ENCODE measurements at regions not wholly inside any gene's neighbourhood (a gene's known extent, or its start where the extent isn't known, plus 50 kb on each side); places are given as distances from the start of the nearest gene placed in this dataset.

DNA sequence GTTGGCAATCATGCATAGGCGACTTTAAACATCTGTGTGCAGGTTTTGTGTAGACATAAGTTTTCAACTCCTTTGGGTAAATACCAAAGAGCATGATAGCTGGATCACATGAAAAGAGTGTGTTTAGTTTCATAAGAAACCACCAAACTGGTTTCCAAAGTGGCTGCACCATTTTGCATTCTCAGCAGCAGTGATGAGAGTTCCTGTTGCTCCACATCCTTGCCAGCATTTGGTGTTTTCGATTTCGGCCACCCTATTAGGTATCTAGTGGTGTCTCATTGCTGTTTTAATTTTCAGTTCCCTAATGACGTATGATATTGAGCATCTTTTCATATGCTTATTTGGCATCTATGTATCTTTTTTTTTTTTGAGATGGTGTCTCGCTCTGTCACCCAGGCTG, 62.8 kb upstream of the CCND1 start:
- no peak for ATAC-seq
- TF ChIP-seq PPARA (CRISPR knock-in tag; IDR thresholded peaks at IDR 0.05; ENCODE audit: borderline replicate concordance) (no peak), ISL1 (CRISPR knock-in tag; IDR thresholded peaks at IDR 0.05) (no peak), ZFP30 (CRISPR knock-in tag; IDR thresholded peaks at IDR 0.05) (no peak), ARNTL (CRISPR knock-in tag; IDR thresholded peaks at IDR 0.05; ENCODE audit: borderline replicate concordance, low read depth) (no peak), ESRRG (CRISPR knock-in tag; IDR thresholded peaks at IDR 0.05) (no peak), OSR1 (CRISPR knock-in tag; IDR thresholded peaks at IDR 0.05) (no peak), GLIS3 (CRISPR knock-in tag; IDR thresholded peaks at IDR 0.05) (no peak), SNAI2 (CRISPR knock-in tag; IDR thresholded peaks at IDR 0.05) (no peak), CSDC2 (CRISPR knock-in tag; IDR thresholded peaks at IDR 0.05) (no peak), BACH2 (CRISPR knock-in tag; IDR thresholded peaks at IDR 0.05; ENCODE audit: borderline replicate concordance) (no peak), TOX (CRISPR knock-in tag; IDR thresholded peaks at IDR 0.05; ENCODE audit: borderline replicate concordance) (no peak), ZNF565 (CRISPR knock-in tag; conservative IDR thresholded peaks at IDR 0.05; ENCODE audit: low read depth) (no peak), ZNF8 (CRISPR knock-in tag; IDR thresholded peaks at IDR 0.05) (no peak), TCF4 (CRISPR knock-in tag; IDR thresholded peaks at IDR 0.05; ENCODE audit: borderline replicate concordance) (no peak), ZNF70 (CRISPR knock-in tag; IDR thresholded peaks at IDR 0.05) (no peak), ZC3H10 (CRISPR knock-in tag; IDR thresholded peaks at IDR 0.05) (no peak)
- TF ChIP-seq, protein P1, sequence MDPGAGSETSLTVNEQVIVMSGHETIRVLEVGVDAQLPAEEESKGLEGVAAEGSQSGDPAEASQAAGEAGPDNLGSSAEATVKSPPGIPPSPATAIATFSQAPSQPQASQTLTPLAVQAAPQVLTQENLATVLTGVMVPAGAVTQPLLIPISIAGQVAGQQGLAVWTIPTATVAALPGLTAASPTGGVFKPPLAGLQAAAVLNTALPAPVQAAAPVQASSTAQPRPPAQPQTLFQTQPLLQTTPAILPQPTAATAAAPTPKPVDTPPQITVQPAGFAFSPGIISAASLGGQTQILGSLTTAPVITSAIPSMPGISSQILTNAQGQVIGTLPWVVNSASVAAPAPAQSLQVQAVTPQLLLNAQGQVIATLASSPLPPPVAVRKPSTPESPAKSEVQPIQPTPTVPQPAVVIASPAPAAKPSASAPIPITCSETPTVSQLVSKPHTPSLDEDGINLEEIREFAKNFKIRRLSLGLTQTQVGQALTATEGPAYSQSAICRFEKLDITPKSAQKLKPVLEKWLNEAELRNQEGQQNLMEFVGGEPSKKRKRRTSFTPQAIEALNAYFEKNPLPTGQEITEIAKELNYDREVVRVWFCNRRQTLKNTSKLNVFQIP (CRISPR knock-in tag; IDR thresholded peaks at IDR 0.05; ENCODE audit: borderline replicate concordance, low read depth), result no peak
- TF ChIP-seq, protein P2, sequence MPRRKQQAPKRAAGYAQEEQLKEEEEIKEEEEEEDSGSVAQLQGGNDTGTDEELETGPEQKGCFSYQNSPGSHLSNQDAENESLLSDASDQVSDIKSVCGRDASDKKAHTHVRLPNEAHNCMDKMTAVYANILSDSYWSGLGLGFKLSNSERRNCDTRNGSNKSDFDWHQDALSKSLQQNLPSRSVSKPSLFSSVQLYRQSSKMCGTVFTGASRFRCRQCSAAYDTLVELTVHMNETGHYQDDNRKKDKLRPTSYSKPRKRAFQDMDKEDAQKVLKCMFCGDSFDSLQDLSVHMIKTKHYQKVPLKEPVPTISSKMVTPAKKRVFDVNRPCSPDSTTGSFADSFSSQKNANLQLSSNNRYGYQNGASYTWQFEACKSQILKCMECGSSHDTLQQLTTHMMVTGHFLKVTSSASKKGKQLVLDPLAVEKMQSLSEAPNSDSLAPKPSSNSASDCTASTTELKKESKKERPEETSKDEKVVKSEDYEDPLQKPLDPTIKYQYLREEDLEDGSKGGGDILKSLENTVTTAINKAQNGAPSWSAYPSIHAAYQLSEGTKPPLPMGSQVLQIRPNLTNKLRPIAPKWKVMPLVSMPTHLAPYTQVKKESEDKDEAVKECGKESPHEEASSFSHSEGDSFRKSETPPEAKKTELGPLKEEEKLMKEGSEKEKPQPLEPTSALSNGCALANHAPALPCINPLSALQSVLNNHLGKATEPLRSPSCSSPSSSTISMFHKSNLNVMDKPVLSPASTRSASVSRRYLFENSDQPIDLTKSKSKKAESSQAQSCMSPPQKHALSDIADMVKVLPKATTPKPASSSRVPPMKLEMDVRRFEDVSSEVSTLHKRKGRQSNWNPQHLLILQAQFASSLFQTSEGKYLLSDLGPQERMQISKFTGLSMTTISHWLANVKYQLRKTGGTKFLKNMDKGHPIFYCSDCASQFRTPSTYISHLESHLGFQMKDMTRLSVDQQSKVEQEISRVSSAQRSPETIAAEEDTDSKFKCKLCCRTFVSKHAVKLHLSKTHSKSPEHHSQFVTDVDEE (CRISPR knock-in tag; IDR thresholded peaks at IDR 0.05), result no peak
- TF ChIP-seq, protein P3, sequence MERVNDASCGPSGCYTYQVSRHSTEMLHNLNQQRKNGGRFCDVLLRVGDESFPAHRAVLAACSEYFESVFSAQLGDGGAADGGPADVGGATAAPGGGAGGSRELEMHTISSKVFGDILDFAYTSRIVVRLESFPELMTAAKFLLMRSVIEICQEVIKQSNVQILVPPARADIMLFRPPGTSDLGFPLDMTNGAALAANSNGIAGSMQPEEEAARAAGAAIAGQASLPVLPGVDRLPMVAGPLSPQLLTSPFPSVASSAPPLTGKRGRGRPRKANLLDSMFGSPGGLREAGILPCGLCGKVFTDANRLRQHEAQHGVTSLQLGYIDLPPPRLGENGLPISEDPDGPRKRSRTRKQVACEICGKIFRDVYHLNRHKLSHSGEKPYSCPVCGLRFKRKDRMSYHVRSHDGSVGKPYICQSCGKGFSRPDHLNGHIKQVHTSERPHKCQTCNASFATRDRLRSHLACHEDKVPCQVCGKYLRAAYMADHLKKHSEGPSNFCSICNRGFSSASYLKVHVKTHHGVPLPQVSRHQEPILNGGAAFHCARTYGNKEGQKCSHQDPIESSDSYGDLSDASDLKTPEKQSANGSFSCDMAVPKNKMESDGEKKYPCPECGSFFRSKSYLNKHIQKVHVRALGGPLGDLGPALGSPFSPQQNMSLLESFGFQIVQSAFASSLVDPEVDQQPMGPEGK (CRISPR knock-in tag; IDR thresholded peaks at IDR 0.05; ENCODE audit: borderline replicate concordance), result no peak
- TF ChIP-seq, protein P4, sequence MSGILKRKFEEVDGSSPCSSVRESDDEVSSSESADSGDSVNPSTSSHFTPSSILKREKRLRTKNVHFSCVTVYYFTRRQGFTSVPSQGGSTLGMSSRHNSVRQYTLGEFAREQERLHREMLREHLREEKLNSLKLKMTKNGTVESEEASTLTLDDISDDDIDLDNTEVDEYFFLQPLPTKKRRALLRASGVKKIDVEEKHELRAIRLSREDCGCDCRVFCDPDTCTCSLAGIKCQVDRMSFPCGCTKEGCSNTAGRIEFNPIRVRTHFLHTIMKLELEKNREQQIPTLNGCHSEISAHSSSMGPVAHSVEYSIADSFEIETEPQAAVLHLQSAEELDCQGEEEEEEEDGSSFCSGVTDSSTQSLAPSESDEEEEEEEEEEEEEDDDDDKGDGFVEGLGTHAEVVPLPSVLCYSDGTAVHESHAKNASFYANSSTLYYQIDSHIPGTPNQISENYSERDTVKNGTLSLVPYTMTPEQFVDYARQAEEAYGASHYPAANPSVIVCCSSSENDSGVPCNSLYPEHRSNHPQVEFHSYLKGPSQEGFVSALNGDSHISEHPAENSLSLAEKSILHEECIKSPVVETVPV (CRISPR knock-in tag; IDR thresholded peaks at IDR 0.05), result no peak

DNA sequence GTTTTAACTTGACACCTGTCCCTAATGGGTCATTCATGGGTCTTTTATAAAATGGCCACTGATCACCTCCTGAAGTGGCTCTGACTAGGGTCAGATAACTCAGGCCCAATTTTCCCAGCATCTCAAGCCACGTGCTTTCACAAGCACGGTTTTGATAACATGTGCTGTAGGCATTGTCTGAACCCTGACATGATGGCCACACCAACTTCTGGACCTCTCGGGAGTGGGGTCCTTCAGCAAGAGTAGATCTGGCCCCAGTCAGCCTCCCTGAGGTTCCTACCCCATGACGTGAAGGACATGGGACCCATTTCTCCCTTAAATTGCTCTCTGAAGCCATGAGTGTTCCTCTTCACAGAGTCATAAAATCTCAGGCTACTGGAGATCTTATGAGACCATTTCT, 60.4 kb upstream of the CCND1 start:
- TF ChIP-seq ESRRG (CRISPR knock-in tag; IDR thresholded peaks at IDR 0.05), result no peak
- no peak for ATAC-seq

DNA sequence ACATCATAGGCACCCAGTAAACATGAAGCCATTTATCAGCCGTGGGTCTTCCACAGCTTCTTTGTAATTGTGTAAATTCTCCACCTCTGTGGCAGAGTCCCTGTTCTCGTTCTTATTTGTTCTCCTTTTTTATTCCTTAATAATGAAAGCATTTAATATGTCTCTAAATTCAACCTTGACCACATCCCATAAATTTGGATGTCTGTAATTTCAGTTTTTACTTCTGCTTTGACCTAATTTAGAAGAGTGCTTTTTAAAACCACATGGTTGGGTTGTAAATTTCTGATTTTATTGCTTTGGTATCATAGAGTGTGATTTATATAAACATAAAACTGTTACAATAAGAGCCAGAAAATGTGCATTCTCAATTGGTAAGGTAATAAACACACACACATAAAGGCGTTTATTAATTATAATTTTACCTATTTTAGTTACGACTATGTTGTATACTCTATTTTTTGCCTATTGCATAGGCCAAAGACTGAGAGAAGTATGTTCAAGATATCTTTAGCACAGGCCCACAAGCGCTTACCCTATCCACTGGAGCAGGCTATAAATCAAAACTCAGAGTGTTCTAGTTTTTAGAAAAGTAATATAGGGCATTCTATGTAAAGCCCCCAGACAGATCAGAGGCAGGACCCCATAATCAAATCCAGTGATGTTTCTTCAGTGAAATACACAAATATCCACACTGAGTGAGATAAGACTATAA, 58.0 kb upstream of the CCND1 start:
- TF ChIP-seq, protein P1 (CRISPR knock-in tag; IDR thresholded peaks at IDR 0.05; ENCODE audit: borderline replicate concordance, low read depth), result no peak
- TF ChIP-seq PPARA (CRISPR knock-in tag; IDR thresholded peaks at IDR 0.05; ENCODE audit: borderline replicate concordance), result no peak
- TF ChIP-seq, protein P3 (CRISPR knock-in tag; IDR thresholded peaks at IDR 0.05; ENCODE audit: borderline replicate concordance), result no peak
- TF ChIP-seq, protein P4 (CRISPR knock-in tag; IDR thresholded peaks at IDR 0.05), result no peak
- ATAC-seq, result no peak

All from SK-N-SH treated with all-trans-retinoic acid at 6 μM for 48 hours (cell line).